ENCODE measurements at regions not wholly inside any gene's neighbourhood (a gene's known extent, or its start where the extent isn't known, plus 50 kb on each side); places are given as distances from the start of the nearest gene placed in this dataset.

GRCh38 chr6:28757429-28758045, 166.2 kb downstream of the TRIM27 start:
- Histone ChIP-seq H3K27me3 (ENCODE audit: control insufficient read depth, insufficient read depth, low read length) (peaks cover 27% of the 10 kb centered on the region), H3K36me3 (ENCODE audit: control insufficient read depth in 2 of 3, insufficient read depth in 3 of 3, low read length in 3 of 3) (no peaks in the 10 kb centered on the region), H3K9me3 (ENCODE audit: control insufficient read depth in 2 of 3, insufficient read depth in 1 of 3, low read length in 3 of 3) (peaks cover 0 to 4% (median 0%) of the 10 kb centered on the region in 3 donors), H3K27ac (ENCODE audit: low read depth in 2 of 2, low read length in 2 of 2) (no peak overlapping the region), H3K4me3 (ENCODE audit: low read length in 3 of 3) (no peak overlapping the region), H3K4me1 (ENCODE audit: control insufficient read depth in 2 of 3, insufficient read depth in 2 of 3, low read depth in 1 of 3, low read length in 3 of 3) (no peaks in the 10 kb centered on the region), H3K9ac (ENCODE audit: low read length in 3 of 3) (no peak overlapping the region)
- intact Hi-C loops (cut with DNase I): no loop called here
- DNase-seq (no peak), FAIRE-seq (no peak)
- no peak for TF ChIP-seq CTCF (IDR thresholded peaks at IDR 0.05; ENCODE audit: borderline replicate concordance, extremely low read depth, insufficient read depth)

GRCh38 chr6:28758046-28758817, 165.6 kb downstream of the TRIM27 start:
- no peak for DNase-seq
- Histone ChIP-seq H3K36me3 (ENCODE audit: control insufficient read depth in 2 of 3, insufficient read depth in 3 of 3, low read length in 3 of 3) (no peaks in the 10 kb centered on the region), H3K4me1 (ENCODE audit: control insufficient read depth in 2 of 3, insufficient read depth in 2 of 3, low read depth in 1 of 3, low read length in 3 of 3) (no peaks in the 10 kb centered on the region), H3K9me3 (ENCODE audit: control insufficient read depth in 2 of 3, insufficient read depth in 1 of 3, low read length in 3 of 3) (peaks cover 0 to 4% (median 0%) of the 10 kb centered on the region in 3 donors), H3K9ac (ENCODE audit: low read length in 3 of 3) (no peak overlapping the region), H3K27me3 (ENCODE audit: control insufficient read depth, insufficient read depth, low read length) (peaks cover 30% of the 10 kb centered on the region), H3K27ac (ENCODE audit: low read depth in 2 of 2, low read length in 2 of 2) (no peak overlapping the region), H3K4me3 (ENCODE audit: low read length in 3 of 3) (no peak overlapping the region)
- intact Hi-C loops (cut with DNase I): no loop called here
- no peak for FAIRE-seq
- no peak for TF ChIP-seq CTCF (IDR thresholded peaks at IDR 0.05; ENCODE audit: borderline replicate concordance, extremely low read depth, insufficient read depth)

GRCh38 chr6:28758818-28759235, 165.0 kb downstream of the TRIM27 start:
- TF ChIP-seq CTCF (IDR thresholded peaks at IDR 0.05; ENCODE audit: borderline replicate concordance, extremely low read depth, insufficient read depth): no peak
- H3K27me3 ChIP-seq (ENCODE audit: control insufficient read depth, insufficient read depth, low read length): peaks cover 35% of the 10 kb centered on the region

More at GRCh38 chr6:28758818-28759235, 165.0 kb downstream of the TRIM27 start:
- Histone ChIP-seq H3K4me1 (ENCODE audit: control insufficient read depth in 2 of 3, insufficient read depth in 2 of 3, low read depth in 1 of 3, low read length in 3 of 3) (no peaks in the 10 kb centered on the region), H3K9ac (ENCODE audit: low read length in 3 of 3) (no peak overlapping the region), H3K4me3 (ENCODE audit: low read length in 3 of 3) (no peak overlapping the region), H3K36me3 (ENCODE audit: control insufficient read depth in 2 of 3, insufficient read depth in 3 of 3, low read length in 3 of 3) (no peaks in the 10 kb centered on the region), H3K27ac (ENCODE audit: low read depth in 2 of 2, low read length in 2 of 2) (no peak overlapping the region), H3K9me3 (ENCODE audit: control insufficient read depth in 2 of 3, insufficient read depth in 1 of 3, low read length in 3 of 3) (peaks cover 0 to 4% (median 0%) of the 10 kb centered on the region in 3 donors)
- intact Hi-C loops (cut with DNase I): no loop called here
- FAIRE-seq: no peak
- DNase-seq: no peak

Measured in kidney (tissue), 13 donors.